Loucy (cell line): ENCODE measurements at regions not wholly inside any gene's neighbourhood (a gene's known extent, or its start where the extent isn't known, plus 50 kb on each side); places are given as distances from the start of the nearest gene placed in this dataset.

ENCODE experiments used
- EZH2phosphoT487 ChIP-seq: fragments of 200-600 bp; IDR thresholded peaks from 2 replicates; pipeline ENCODE4 v1.6.1; 2018; ENCODE audit warnings: antibody characterized with exemption, mild to moderate bottlenecking, moderate library complexity, borderline replicate concordance
- TF ChIP-seq, protein P1 (sequence below): fragments of 200-600 bp; sonication (generic); conservative IDR thresholded peaks from 2 replicates; pipeline ENCODE4 v1.5.1; 2014; ENCODE audit warnings: mild to moderate bottlenecking, antibody characterized with exemption, low read length

DNA sequence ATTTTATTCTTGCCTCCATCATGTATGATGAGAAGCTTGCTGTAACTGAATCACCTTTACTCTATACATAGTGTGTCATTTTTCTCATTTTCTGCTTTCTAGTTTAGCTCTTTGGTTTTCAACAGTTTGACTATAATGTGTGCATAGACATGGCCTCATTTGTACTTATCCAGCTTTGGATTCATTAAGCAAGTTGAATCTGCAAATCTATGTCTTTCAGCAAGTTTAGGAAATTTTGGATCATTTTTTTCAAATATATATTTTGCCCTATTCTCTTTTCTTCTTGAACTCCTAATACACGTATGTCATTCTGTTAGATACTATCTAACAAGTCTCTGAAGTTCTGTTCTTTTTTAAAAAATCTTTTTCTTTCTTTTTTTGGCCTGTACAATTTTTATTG lies 57.8 kb downstream of the PRLHR start:
- no peak for TF ChIP-seq EZH2phosphoT487
- TF ChIP-seq, protein P1, sequence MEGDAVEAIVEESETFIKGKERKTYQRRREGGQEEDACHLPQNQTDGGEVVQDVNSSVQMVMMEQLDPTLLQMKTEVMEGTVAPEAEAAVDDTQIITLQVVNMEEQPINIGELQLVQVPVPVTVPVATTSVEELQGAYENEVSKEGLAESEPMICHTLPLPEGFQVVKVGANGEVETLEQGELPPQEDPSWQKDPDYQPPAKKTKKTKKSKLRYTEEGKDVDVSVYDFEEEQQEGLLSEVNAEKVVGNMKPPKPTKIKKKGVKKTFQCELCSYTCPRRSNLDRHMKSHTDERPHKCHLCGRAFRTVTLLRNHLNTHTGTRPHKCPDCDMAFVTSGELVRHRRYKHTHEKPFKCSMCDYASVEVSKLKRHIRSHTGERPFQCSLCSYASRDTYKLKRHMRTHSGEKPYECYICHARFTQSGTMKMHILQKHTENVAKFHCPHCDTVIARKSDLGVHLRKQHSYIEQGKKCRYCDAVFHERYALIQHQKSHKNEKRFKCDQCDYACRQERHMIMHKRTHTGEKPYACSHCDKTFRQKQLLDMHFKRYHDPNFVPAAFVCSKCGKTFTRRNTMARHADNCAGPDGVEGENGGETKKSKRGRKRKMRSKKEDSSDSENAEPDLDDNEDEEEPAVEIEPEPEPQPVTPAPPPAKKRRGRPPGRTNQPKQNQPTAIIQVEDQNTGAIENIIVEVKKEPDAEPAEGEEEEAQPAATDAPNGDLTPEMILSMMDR: no peak
